T-helper 2 cell treated with Interferon-gamma antibody and Interleukin-4, amounts not matched to agents 5 μg/mL and 100 μg/mL, for 36 hours (primary cell): ENCODE measurements at regions not wholly inside any gene's neighbourhood (a gene's known extent, or its start where the extent isn't known, plus 50 kb on each side); places are given as distances from the start of the nearest gene placed in this dataset.

Experiments
- DNase-seq: peaks from one replicate; pipeline ENCODE4 v3.0.0; 2021; ENCODE audit warnings: low spot score
- H3K27ac Mint-ChIP-seq: one replicate; pipeline ENCODE4 v1.8.0; 2021; ENCODE audit warnings: mild to moderate bottlenecking, mixed read lengths
- H3K27me3 Mint-ChIP-seq: one replicate; pipeline ENCODE4 v1.8.0; 2021; ENCODE audit warnings: low read depth, mixed read lengths
- H3K36me3 Mint-ChIP-seq: one replicate; pipeline ENCODE4 v1.8.0; 2021; ENCODE audit warnings: low read depth, mixed read lengths
- H3K4me1 Mint-ChIP-seq: one replicate; pipeline ENCODE4 v1.8.0; 2021; ENCODE audit warnings: low read depth, mixed read lengths
- H3K4me3 Mint-ChIP-seq: one replicate; pipeline ENCODE4 v1.8.0; 2022; ENCODE audit warnings: mild to moderate bottlenecking, moderate library complexity, mixed read lengths
- H3K9me3 Mint-ChIP-seq: one replicate; pipeline ENCODE4 v1.8.0; 2021; ENCODE audit warnings: mixed read lengths

- Mint-ChIP-seq H3K4me1 (no peaks in the 10 kb centered on the region), H3K36me3 (no peaks in the 10 kb centered on the region)
These were observed 497.1 kb upstream of the ARGLU1 start for GRCh38 chr13:107065036-107065435.

DNA sequence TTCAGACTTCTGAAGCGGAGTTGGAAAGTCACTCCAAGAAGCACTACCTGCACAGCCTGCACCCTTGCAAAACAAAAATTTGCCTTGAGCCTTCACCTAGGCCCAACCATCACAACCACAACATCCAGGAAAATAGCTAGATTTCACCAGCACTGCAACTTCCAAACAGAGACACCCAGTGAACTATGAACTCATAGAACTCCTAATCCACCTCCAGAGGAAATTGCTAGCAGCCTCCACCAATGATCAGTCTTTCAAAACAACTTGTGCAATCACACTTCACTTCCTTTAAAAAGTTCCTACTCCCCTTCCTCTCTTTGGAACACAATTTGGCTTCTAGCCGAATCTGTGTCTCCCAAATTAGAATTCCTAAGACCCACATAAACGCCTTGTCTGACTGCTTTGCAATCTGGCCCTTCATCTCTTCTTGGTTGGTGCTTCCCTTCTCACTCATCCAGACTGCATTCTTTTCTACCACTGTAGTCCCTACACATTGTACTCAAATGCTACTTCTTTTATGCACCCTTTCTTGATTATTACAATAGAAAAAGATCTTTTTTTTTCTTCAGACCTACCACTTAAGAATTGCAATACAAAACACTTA, 489.2 kb upstream of the ARGLU1 start:
- H3K4me3 Mint-ChIP-seq = no peak overlapping the region
- DNase-seq = no peak
- peaks cover 14% of the 10 kb centered on the region for H3K9me3 Mint-ChIP-seq
- no peaks in the 10 kb centered on the region for H3K27me3 Mint-ChIP-seq
- no peak overlapping the region for H3K27ac Mint-ChIP-seq
- H3K36me3 Mint-ChIP-seq = no peaks in the 10 kb centered on the region
- H3K4me1 Mint-ChIP-seq = no peaks in the 10 kb centered on the region

More at GRCh38 chr13:107065036-107065435, 497.1 kb upstream of the ARGLU1 start:
- Mint-ChIP-seq H3K27me3 (no peaks in the 10 kb centered on the region), H3K9me3 (peaks cover 9% of the 10 kb centered on the region), H3K27ac (no peak overlapping the region), H3K4me3 (no peak overlapping the region)
- DNase-seq = no peak

DNA sequence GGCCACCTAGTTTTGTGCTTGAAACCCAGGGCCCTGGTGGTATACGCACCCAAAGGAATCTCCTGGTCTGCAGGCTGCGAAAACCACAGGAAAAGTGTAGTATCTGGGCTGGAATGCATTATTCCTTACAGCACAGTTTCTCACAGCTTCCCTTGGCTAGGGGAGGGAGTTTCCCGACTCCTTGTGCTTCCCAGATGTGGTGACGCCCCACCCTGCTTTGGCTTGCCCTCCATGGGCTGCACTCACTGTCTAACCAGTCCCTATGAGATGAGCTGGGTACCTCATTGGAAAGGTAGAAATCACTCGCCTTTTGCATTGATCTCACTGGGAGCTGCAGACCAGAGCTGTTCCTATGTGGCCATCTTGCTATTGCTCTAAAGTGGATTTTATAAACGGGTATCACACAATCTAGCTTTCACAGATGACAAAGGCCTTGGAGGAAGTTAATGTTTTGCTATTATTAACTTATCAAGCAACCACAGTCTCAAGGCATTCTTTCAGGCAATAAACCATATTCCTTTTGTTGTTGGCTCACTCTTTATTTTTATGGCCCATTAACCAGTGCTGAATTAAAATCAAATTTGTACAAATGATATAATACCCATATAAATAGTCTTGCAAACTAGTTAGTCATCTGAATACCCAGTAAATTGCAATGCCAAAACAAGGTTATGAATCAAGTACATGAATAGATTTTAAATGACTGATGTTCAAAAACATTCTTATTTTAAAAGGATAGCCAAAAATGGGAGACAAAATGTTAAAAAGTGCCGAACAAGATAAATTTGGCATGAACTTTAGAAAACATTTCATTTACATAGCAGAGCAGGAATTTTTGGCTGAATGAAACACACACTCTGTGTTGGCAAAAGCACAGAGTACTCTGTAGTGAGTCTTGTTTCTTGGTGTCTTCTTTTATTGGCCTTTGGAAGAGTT, 475.4 kb upstream of the ARGLU1 start:
- Mint-ChIP-seq H3K36me3 (no peaks in the 10 kb centered on the region), H3K4me1 (no peaks in the 10 kb centered on the region), H3K27ac (no peak overlapping the region), H3K9me3 (peaks cover 15% of the 10 kb centered on the region), H3K27me3 (no peaks in the 10 kb centered on the region), H3K4me3 (no peak overlapping the region)
- no peak for DNase-seq

GRCh38 chr13:107035778-107036177, 467.8 kb upstream of the ARGLU1 start:
- Mint-ChIP-seq H3K4me3 (no peak overlapping the region), H3K36me3 (no peaks in the 10 kb centered on the region), H3K27ac (no peak overlapping the region), H3K9me3 (peaks cover 9% of the 10 kb centered on the region), H3K27me3 (no peaks in the 10 kb centered on the region), H3K4me1 (no peaks in the 10 kb centered on the region)
- DNase-seq = no peak

DNA sequence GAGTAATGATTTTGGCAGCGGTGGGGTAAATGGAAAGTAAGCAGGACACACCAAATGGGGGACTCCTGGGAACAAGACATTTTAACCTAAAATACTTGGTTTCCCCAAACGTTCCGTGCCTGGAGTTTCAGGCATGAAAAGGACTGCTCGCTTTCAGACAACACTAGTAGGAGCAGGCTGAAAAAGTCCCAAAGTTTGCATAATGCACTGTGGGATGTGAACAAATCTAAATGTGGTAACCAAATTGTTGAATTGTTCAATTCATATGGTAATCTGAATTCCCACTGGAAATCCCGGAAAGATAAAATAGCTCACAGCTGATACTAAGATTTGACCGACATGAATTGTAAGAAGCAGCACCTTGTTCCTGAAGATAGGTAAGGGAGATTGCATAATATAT, 467.2 kb upstream of the ARGLU1 start:
- Mint-ChIP-seq H3K9me3 (peaks cover 8% of the 10 kb centered on the region), H3K27ac (no peak overlapping the region), H3K36me3 (no peaks in the 10 kb centered on the region), H3K4me1 (no peaks in the 10 kb centered on the region), H3K4me3 (no peak overlapping the region), H3K27me3 (no peaks in the 10 kb centered on the region)
- DNase-seq = no peak

DNA sequence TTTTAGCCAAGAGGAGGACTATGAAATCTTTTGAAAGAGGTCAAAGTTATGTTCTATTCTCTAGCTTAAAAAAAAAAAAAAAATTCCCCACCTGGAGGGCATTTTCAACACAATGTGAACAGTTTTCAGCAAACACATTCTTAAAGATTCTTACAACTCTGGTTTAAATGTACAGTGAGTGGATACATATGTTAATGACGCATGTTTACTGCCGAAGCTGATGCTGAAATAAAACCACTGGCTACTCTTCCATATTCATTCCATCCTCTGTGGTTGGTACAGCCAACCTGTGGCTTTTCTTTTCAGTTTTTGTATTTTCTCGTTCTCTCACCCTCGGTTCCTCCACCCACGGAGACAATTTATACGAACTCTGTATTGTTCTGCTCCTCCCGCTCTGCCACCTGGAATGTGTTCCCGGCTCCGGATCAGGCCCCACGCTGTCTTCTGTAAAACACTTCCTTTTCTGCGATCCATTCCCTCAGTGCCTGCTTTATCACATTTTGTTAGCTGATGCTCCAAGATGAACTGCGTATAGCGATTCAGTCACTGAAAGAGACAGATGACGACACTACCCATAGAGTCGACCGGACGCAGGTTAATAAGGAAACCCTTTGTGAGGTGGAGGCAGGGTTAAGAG, 466.4 kb upstream of the ARGLU1 start:
- no peak overlapping the region for H3K4me3 Mint-ChIP-seq
- no peaks in the 10 kb centered on the region for H3K27me3 Mint-ChIP-seq
- no peaks in the 10 kb centered on the region for H3K36me3 Mint-ChIP-seq
- DNase-seq = no peak
- peaks cover 8% of the 10 kb centered on the region for H3K9me3 Mint-ChIP-seq
- H3K4me1 Mint-ChIP-seq = no peaks in the 10 kb centered on the region
- no peak overlapping the region for H3K27ac Mint-ChIP-seq

GRCh38 chr13:107031716-107032115, 463.8 kb upstream of the ARGLU1 start:
- H3K4me1 Mint-ChIP-seq = no peaks in the 10 kb centered on the region
- no peak for DNase-seq
- H3K27ac Mint-ChIP-seq = no peak overlapping the region
- no peak overlapping the region for H3K4me3 Mint-ChIP-seq
- peaks cover 8% of the 10 kb centered on the region for H3K9me3 Mint-ChIP-seq
- H3K27me3 Mint-ChIP-seq = no peaks in the 10 kb centered on the region
- no peaks in the 10 kb centered on the region for H3K36me3 Mint-ChIP-seq

- DNase-seq = no peak
- Mint-ChIP-seq H3K9me3 (peaks cover 11% of the 10 kb centered on the region), H3K27me3 (no peaks in the 10 kb centered on the region), H3K36me3 (no peaks in the 10 kb centered on the region), H3K4me1 (no peaks in the 10 kb centered on the region), H3K27ac (no peak overlapping the region), H3K4me3 (no peak overlapping the region)
These were observed 460.8 kb upstream of the ARGLU1 start for GRCh38 chr13:107028751-107029150.

DNA sequence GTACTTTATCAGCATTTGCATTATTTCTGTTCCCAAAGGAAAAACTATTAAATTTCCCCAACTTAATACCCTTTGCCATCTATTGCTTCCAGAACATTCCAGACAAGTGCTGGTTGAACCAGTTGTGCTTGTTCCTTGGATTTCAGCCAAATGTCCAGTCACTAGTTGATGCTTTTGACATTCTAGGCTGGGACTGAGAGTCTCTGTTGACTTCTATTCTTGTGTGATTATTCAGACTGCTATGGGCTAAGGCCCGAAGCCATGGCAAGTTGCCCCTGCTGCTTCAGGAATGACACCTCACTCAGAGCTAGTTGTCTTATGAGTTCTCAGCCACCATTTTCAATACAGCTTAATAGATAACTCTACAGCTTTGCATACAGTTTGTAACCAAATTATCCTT, 458.1 kb upstream of the ARGLU1 start:
- no peaks in the 10 kb centered on the region for H3K36me3 Mint-ChIP-seq
- H3K27me3 Mint-ChIP-seq = no peaks in the 10 kb centered on the region
- DNase-seq = no peak
- H3K27ac Mint-ChIP-seq = no peak overlapping the region
- H3K9me3 Mint-ChIP-seq = peaks cover 15% of the 10 kb centered on the region
- no peak overlapping the region for H3K4me3 Mint-ChIP-seq
- no peaks in the 10 kb centered on the region for H3K4me1 Mint-ChIP-seq

DNA sequence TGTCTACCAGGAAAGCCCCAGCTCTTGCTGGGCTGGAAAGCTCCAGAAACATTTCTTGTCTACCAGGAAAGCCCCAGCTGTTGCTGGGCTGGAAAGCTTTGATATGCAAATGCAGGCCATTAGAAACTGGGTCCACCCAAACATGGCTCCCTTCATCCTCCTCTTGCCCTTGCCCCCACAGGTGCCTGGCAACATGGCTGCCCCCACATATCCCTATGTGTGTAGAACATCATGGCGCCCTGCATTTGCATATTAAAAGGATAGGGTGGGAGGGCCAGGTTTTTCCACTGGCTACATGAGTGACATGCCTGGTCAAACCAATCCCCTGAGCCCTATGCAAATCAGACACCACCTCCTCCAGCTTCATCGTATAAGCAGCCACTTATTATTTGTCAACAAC, 455.4 kb upstream of the ARGLU1 start:
- H3K4me1 Mint-ChIP-seq = no peaks in the 10 kb centered on the region
- H3K4me3 Mint-ChIP-seq = no peak overlapping the region

DNA sequence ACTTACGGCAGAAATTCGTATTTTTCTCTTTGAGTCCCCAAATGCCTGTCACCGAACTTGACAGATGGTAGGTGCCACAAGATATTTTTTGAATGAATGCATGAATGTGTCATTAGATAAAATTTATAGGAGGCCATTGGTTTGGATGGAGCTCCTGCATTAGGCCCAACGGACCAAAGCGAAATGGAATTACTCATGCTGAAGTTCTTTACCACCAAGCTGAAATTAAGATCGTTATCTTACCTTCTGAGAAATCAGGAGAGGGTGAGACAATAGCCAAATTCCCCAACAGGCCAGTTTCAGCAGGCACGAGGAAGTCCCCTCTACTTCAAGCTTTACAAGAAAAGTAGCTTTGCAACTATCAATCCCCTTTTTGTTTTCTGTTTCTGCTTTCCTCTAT, 452.5 kb upstream of the ARGLU1 start:
- H3K27me3 Mint-ChIP-seq = no peaks in the 10 kb centered on the region
- H3K27ac Mint-ChIP-seq = no peak overlapping the region

More for the DNA sequence above, 455.4 kb upstream of the ARGLU1 start:
- DNase-seq = no peak
- no peaks in the 10 kb centered on the region for H3K36me3 Mint-ChIP-seq
- H3K27ac Mint-ChIP-seq = no peak overlapping the region
- no peaks in the 10 kb centered on the region for H3K27me3 Mint-ChIP-seq
- peaks cover 10% of the 10 kb centered on the region for H3K9me3 Mint-ChIP-seq

DNA sequence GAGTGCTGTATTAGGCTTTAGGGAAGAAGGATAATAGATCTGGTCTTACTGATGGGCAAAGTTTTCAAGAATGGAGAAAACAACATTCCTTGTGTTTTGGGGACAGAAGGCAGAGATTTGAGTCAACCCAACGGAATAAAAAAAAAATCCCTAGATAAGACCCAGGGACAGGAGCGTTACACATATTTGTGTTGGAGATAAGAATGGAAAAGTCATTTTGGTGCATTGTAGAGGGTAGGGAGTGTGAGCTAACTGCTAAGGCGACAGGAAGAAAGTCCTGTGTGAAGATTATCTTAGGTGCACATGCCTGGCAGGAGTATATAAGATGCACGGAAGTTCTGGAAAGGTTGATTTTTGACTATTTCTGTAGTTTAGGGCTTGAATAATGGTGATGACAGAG, 450.3 kb upstream of the ARGLU1 start:
- H3K9me3 Mint-ChIP-seq = peaks cover 5% of the 10 kb centered on the region
- H3K27ac Mint-ChIP-seq = no peak overlapping the region
- H3K27me3 Mint-ChIP-seq = no peaks in the 10 kb centered on the region
- no peaks in the 10 kb centered on the region for H3K4me1 Mint-ChIP-seq
- H3K4me3 Mint-ChIP-seq = no peak overlapping the region
- H3K36me3 Mint-ChIP-seq = no peaks in the 10 kb centered on the region
- DNase-seq = no peak

More for the DNA sequence above, 452.5 kb upstream of the ARGLU1 start:
- Mint-ChIP-seq H3K4me1 (no peaks in the 10 kb centered on the region), H3K4me3 (no peak overlapping the region), H3K36me3 (no peaks in the 10 kb centered on the region), H3K9me3 (peaks cover 10% of the 10 kb centered on the region)
- no peak for DNase-seq

- DNase-seq = no peak
- Mint-ChIP-seq H3K4me1 (no peaks in the 10 kb centered on the region), H3K9me3 (peaks cover 5% of the 10 kb centered on the region), H3K27me3 (no peaks in the 10 kb centered on the region), H3K36me3 (no peaks in the 10 kb centered on the region), H3K4me3 (no peak overlapping the region), H3K27ac (no peak overlapping the region)
These were observed 438.7 kb upstream of the ARGLU1 start for GRCh38 chr13:107006661-107007060.

DNA sequence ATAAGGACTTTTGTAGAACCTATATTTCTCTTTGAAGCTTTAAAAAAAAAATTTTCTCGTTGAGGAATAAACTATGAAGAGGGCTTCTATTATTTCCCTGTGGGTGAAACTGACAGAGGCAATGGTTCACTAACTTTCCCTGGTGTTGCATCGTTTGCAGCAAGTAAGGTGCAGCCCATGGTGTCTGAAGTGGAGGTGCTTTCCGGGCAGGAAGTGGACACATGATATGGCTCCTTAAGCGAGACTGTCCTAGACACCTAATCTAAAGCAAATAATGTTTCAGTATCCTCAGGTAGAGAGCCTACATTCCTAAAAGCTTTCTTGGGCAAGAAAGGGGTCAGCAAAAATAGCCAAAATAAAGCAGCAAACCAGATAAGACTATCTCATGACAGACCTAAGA, 437.6 kb upstream of the ARGLU1 start:
- Mint-ChIP-seq H3K4me1 (no peaks in the 10 kb centered on the region), H3K27me3 (no peaks in the 10 kb centered on the region), H3K36me3 (no peaks in the 10 kb centered on the region), H3K9me3 (peaks cover under 1% of the 10 kb centered on the region), H3K4me3 (no peak overlapping the region), H3K27ac (no peak overlapping the region)
- no peak for DNase-seq
